Activated T-cell treated with anti-CD3 and anti-CD28 coated beads for 24 hours (primary cell): ENCODE measurements at regions not wholly inside any gene's neighbourhood (a gene's known extent, or its start where the extent isn't known, plus 50 kb on each side); places are given as distances from the start of the nearest gene placed in this dataset.

ENCODE experiments used
- DNase-seq: peaks from one replicate; pipeline ENCODE4 v3.0.0-alpha.2; 2020; ENCODE audit warnings: low read depth

GRCh38 chr2:120607506-120607905 is 128.2 kb upstream of the GLI2 start:
- no peak for DNase-seq

- no peak for DNase-seq
Measured at GRCh38 chr2:120607996-120608395, 127.7 kb upstream of the GLI2 start.

GRCh38 chr2:120609826-120610395 is 125.8 kb upstream of the GLI2 start:
- DNase-seq, result no peak

DNA sequence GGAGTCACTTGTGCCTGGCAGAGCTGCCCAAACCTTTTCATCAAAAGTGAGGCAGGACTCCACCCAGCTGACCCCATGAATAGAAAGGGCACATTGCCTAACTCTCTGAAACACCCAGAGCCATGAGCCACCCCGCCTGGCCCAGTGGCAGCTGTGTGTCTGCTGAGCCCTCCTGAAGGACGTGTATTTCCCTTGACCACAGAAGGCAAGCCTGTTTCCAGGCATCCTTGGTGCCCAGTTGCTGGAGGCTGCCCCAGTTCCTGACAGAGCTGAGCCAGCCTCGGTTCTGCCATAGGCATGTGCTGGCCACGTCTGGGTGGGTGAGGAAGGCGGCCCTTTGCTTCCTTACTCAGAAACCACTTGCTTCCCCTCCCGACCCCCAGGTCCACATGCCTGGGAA is 124.7 kb upstream of the GLI2 start:
- DNase-seq, result no peak

GRCh38 chr2:120611961-120612360 is 123.7 kb upstream of the GLI2 start:
- DNase-seq, result no peak

- DNase-seq, result no peak
Measured at GRCh38 chr2:120612471-120612870, 123.2 kb upstream of the GLI2 start.

DNA sequence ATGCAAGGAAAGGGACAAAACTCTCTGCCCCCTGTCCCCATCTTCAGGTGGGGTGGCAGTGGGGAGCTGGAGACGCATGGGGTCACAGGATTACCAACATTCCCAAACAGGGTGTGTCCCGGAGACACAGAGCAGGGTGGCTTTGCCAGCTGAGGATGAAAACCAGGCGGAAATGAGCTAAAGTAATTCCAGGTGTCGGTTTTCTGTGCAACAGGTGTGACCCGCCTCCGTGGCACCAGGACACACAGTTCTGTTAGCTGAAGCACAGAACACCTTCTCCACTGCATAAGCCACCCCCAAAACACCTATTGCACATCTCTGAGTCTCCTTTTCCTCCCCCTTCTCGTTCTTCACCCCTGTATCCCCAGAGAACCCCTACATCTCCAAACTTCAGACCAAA is 122.7 kb upstream of the GLI2 start:
- DNase-seq, result no peak

DNA sequence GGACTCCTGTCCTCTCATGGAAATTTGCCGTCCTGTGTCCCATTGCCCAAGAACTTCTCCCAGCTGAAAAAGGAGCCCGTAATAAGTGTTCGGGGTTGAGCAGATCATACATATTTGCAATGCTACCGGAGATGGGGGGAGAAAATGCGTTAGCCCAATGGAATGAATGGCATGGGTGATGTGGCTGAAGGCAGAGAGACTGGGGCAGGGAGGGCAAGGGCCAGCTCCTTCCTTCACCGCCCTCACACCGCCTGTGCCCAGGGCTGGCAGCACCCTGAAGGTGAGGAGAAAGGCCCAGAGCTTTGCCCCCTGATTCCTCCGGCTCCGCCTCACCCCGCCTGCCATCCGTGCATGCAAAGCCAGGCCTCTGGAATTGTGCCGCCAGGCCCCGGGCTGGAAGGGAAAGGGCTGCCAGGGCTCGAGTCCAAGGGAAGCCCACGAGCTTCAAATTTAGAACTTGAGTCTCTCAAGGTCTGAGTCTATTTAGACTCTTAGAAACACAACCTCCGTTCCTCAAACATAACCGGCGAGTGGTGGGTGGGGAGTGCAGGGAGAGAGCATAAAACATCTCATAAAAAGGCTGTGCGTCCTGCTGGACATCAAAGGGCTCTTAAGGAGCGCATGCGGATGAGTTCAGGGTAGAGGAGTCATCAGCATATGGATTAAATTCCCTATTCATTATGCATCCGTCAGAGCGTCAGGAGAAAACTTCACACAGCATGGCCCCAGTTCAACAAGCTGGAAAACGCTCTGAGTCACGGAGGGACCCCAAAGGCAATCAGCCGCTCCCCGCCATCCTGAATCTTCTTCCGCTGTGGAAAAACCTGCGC is 121.7 kb upstream of the GLI2 start:
- no peak for DNase-seq

GRCh38 chr2:120614901-120615300 is 120.8 kb upstream of the GLI2 start:
- DNase-seq, result no peak

GRCh38 chr2:120616261-120616660 is 119.4 kb upstream of the GLI2 start:
- DNase-seq, result no peak

DNA sequence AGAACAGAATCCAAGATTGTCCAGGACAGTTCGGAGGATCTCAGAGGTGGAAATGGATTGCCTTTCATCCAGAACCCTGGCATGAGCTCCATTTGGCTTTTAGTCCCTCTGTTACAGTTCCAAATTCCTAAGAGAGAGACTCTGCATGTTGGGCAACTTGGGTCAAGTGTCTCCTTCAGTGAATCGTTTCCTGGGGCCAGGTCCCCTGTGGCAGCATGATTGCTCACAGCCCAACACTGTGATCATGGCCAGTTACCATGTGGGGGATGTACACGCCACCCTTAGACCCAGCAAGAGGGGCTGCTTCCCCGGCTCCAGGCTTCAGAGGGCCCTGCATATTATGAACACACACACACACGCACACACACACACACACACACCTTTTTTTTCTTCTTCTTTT is 118.6 kb upstream of the GLI2 start:
- no peak for DNase-seq

DNA sequence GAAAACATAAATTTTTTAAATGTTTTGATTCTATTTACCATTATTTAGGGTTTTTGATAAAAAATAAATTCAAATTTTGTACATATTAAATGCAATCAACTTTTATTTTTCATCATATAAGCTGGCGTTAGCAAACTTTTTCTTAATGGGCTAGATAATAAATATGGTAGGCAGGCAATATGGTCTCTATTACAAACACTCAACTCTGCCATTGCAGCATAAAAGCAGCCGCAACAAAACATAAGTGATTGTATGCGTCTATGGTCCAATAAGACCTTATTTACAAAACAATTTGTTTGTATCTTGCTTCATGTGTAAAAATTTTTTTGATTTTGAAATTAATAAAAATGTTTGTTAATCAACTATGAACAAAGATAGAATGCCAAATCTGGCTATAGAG is 116.8 kb upstream of the GLI2 start:
- DNase-seq, result no peak

- no peak for DNase-seq
Measured at GRCh38 chr2:120619579-120619978, 116.1 kb upstream of the GLI2 start.

GRCh38 chr2:120620025-120620793 is 115.5 kb upstream of the GLI2 start:
- DNase-seq, result no peak

DNA sequence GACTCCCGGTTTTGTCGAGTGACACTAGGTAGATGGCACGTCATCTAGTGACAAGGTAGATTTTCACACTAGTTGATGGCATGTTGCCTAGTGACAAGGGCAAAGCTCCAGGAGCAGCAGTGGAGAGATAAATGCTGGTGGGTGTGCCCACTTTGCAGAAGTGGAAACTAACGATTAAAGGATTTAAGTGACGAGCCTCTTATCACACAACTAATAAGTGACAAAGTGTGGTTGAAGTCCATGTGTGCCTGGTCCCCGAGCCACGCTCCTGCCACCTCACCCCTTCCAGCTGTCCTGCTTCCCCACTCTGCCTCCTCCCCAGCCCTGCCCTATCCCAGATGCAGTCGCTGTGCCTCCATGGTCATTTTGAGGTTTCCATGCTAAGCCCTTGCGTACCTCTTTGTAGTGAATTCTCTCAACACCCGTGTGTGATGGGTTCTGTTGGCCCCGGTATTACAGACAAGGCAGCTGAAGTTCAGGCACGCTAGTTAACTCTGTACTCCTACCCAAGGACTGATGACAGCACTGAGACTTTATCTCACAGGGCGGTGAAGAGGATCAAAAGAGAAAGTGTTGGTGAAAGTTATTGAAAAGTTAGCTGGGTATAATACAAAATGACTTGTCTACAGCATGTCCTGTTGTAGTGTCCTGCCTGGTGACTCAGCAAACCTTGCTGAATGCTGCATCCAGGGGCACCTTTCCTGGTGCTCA is 113.4 kb upstream of the GLI2 start:
- no peak for DNase-seq

DNA sequence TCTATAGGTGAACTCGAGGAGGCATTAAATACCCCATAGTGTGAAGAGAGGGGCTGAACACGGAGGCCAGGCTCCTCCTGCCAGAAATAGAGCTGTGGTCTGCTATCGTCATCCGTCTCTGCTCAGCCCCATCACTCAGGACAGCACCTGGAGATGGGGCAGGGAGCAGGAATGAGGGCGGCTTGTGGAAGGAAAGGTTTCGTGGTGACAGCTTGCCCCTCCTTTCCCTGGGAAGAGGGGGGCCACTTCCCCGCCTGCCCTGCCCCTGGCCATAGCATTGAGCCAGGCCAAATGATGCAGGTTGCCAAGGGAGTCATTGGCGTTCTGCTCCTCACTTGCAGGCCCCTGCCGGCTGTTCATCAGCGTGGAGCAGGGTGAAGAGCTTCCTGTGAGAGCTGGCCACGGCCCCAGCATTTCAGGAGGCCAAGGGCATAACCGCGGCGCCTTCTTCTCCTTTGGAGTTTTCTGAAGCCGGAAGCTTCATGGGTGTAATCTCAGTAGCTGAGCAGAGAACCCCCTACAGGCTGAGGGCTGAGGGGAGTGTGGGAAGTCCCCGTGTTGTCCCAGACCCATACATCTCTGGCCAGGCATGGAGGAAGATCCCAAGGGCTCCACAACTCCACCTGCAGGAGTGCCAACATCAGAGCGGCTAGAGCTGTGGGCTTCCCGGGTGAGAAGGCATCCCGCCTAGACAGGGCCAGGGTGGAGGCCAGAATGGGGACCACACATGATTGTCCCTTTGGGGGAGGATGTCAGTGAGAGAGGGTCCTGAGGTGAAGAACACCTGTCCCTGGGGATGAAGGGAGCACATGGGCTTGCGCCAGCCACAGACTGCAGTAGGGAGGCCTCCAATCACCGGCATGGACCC is 112.5 kb upstream of the GLI2 start:
- DNase-seq, result no peak

DNA sequence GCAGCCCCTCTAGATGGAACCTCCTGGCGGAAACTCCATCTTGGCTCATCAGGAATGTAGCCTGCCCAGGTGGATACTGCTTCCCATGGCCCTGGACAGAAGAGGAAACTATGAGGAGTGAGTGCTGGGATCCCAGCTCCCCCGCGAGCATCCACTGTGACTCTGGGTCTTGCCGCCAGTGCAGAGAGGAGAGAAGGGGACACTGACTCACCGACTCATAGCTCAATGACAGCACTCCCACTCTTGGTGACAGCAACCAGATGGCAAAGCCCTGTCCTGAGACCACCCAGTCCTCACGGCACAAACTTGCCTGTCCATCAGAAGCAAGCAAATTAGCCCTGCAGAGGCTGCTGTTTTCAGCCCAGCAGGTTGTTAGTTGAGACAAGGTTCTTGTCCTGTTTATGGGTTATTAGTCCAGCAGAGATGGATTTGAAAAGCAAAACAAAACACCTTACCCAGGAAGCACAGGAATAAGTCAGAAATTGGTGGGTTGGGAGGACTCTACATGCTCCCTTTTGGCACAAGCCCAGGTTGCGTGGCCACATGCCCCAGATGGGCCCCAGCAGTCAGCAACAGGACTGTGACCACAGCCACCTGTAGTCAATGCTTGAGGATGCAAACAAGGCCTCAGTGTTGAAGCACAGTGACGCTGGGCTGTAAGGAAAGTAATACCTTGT is 111.5 kb upstream of the GLI2 start:
- DNase-seq, result no peak

GRCh38 chr2:120624738-120625446 is 110.8 kb upstream of the GLI2 start:
- DNase-seq, result no peak

- DNase-seq, result no peak
Measured at GRCh38 chr2:120625865-120626560, 109.7 kb upstream of the GLI2 start.

GRCh38 chr2:120626566-120626965 is 109.1 kb upstream of the GLI2 start:
- DNase-seq, result no peak
